ENCODE measurements at regions not wholly inside any gene's neighbourhood (a gene's known extent, or its start where the extent isn't known, plus 50 kb on each side); places are given as distances from the start of the nearest gene placed in this dataset.

- no peak for TF ChIP-seq GATA2 (IDR thresholded peaks at IDR 0.05; ENCODE audit: low read depth, low read length)
- TF ChIP-seq GATA3 (IDR thresholded peaks at IDR 0.05; ENCODE audit: low read depth, low read length): no peak
Measured at GRCh38 chr12:70096759-70097410, 146.3 kb upstream of the CNOT2 start.

Data from SH-SY5Y (cell line).